ENCODE measurements at regions not wholly inside any gene's neighbourhood (a gene's known extent, or its start where the extent isn't known, plus 50 kb on each side); places are given as distances from the start of the nearest gene placed in this dataset.

- no peaks in the 10 kb centered on the region for H3F3A ChIP-seq (replicated peaks; ENCODE audit: low read depth)
- no peaks in the 10 kb centered on the region for H3K36me3 Mint-ChIP-seq (ENCODE audit: low read depth)
- H3K27me3 Mint-ChIP-seq (ENCODE audit: insufficient read depth, low read depth, poor library complexity): peaks cover 2% of the 10 kb centered on the region
- H3K4me1 Mint-ChIP-seq: peaks cover 21% of the 10 kb centered on the region
- H3K4me3 Mint-ChIP-seq: peak overlapping the region; percentile 33; the same call in 1 of the 3 replicates
- H2AFZ ChIP-seq: no peak overlapping the region
- no peaks in the 10 kb centered on the region; the same call in 1 of the 2 replicates for H3K9me2 ChIP-seq (ENCODE audit: insufficient read depth)
- peaks cover 11% of the 10 kb centered on the region for H3K4me1 ChIP-seq (ENCODE audit: insufficient read depth)
- 0 out of 2 replicates have a peak overlapping the region, but pooled peaks have one; percentile 8 for H3K4me2 ChIP-seq
- H3K79me2 ChIP-seq (replicated peaks; ENCODE audit: insufficient read depth): no peaks in the 10 kb centered on the region
- H3K9me3 Mint-ChIP-seq: no peaks in the 10 kb centered on the region
- peak; percentile 29 for DNase-seq (ENCODE audit: low spot score)
- no peaks in the 10 kb centered on the region for H3K27me3 ChIP-seq (ENCODE audit: insufficient read depth)
- H4K20me1 ChIP-seq (replicated peaks; ENCODE audit: insufficient read depth): no peaks in the 10 kb centered on the region
- peak overlapping the region; percentile 92 for H3K27ac Mint-ChIP-seq
- H3K36me3 ChIP-seq (ENCODE audit: insufficient read depth): no peaks in the 10 kb centered on the region
- TF ChIP-seq CTCF (conservative IDR thresholded peaks at IDR 0.05; ENCODE audit: low read depth in 2 of 2) (no peak), ETS1 (IDR thresholded peaks at IDR 0.05) (no peak), ZNF462 (CRISPR knock-in tag; IDR thresholded peaks at IDR 0.05) (0 out of 2 replicates have a peak, but pooled peaks have one; percentile 9)
- H3K4me3 ChIP-seq: no peak overlapping the region
- ATAC-seq: no peak
- H3K27ac ChIP-seq (ENCODE audit: low read depth): no peak overlapping the region
Observed at GRCh38 chr7:118771672-118772071, 547.2 kb downstream of the ANKRD7 start.

All from GM23338 (cell line).